Heart left ventricle (tissue), 16 donors: ENCODE measurements at regions not wholly inside any gene's neighbourhood (a gene's known extent, or its start where the extent isn't known, plus 50 kb on each side); places are given as distances from the start of the nearest gene placed in this dataset.

ENCODE experiments used
- ATAC-seq, 4 donors: fragments of 200-7000 bp; cut with Tn5 transposase; one replicate each; pipeline ENCODE4 v1.9.1; 2020 to 2022; ENCODE audit warnings: moderate library complexity in 4 of 4, mild to moderate bottlenecking in 3 of 4, moderate number of reproducible peaks in 1 of 4
- DNase-seq, 5 donors: peaks; one replicate each; pipeline ENCODE4 v3.0.0-alpha.2; 2020
- H3K27ac ChIP-seq, 12 donors: fragments of 200-600 bp; sonication (generic) in 4 of 12; one replicate each; pipeline versions ENCODE4 v1.5.0 to v1.8.0; 2016 to 2022; ENCODE audit warnings: mild to moderate bottlenecking in 2 of 12
- H3K27me3 ChIP-seq, 9 donors: fragments of 200-600 bp; sonication (generic) in 2 of 9; one replicate each; pipeline versions ENCODE4 v1.5.1 to v1.8.0; 2016 to 2022; ENCODE audit warnings: mild to moderate bottlenecking in 3 of 9
- H3K36me3 ChIP-seq, 9 donors: fragments of 200-600 bp; sonication (generic) in 2 of 9; one replicate each; pipeline versions ENCODE4 v1.5.0 to v1.8.0; 2018 to 2022; ENCODE audit warnings: mild to moderate bottlenecking in 2 of 9
- H3K4me1 ChIP-seq, 12 donors: fragments of 200-600 bp; sonication (generic) in 4 of 12; one replicate each; pipeline versions ENCODE4 v1.5.0 to v1.8.0; 2016 to 2022; ENCODE audit warnings: mild to moderate bottlenecking in 3 of 12
- H3K4me3 ChIP-seq, 12 donors: fragments of 200-600 bp; sonication (generic) in 4 of 12; one replicate each; pipeline versions ENCODE4 v1.5.0 to v1.8.0; 2017 to 2022; ENCODE audit warnings: mild to moderate bottlenecking in 9 of 12, moderate library complexity in 4 of 12
- H3K9me3 ChIP-seq, 12 donors: fragments of 200-600 bp; sonication (generic) in 4 of 12; one replicate each; pipeline versions ENCODE4 v1.5.0 to v1.8.0; 2016 to 2022; ENCODE audit warnings: mild to moderate bottlenecking in 1 of 12
- POLR2A ChIP-seq, 2 donors: fragments of 450-650 bp; IDR thresholded peaks; one replicate each; pipeline ENCODE4 v1.6.1; 2017; ENCODE audit warnings: antibody characterized with exemption in 2 of 2, mild to moderate bottlenecking in 2 of 2, moderate library complexity in 2 of 2
- WGBS, 4 donors: extraction: QIAGEN DNeasy Blood & Tissue Kit in 2 of 4; methylation state at CpG; one replicate each; pipeline versions ENCODE4 v1.1.5 to v1.1.7; 2013 to 2018; 5-methylcytosine and 5-hydroxymethylcytosine counted together
- intact Hi-C, 10 donors: fragments of 100-400 bp; cut with DNase I; formaldehyde crosslinking; loops; one replicate each; pipeline versions ENCODE4 v1.11.1 to v1.14.2; 2022
- TF ChIP-seq, protein P1 (sequence below), 12 donors: fragments of 200-600 bp; sonication (generic) in 4 of 12; IDR thresholded peaks; one replicate each; pipeline versions ENCODE4 v1.5.0 to v1.8.0; 2018 to 2022; ENCODE audit warnings: antibody characterized with exemption in 12 of 12, mild to moderate bottlenecking in 5 of 12
- donor health status: ischemic (EF 13 %, LVEDD 7.1; RV severe dilation, severe dysfunction).
- donor health status: healthy with polysubstance abuse.
- donor health status: DM: no; HTN: yes; CAD: no.
- donor health status: DM: no; HTN: no; CAD: no.
- donor health status: ischemic (EF 25% LVEDD 6.9; RV normal size, moderate dysfunction).
- donor health status: ischemic (EF 25% LVEDD 5.7; RV mildly dilated, moderate dysfunction).
- donor health status: healthy.
- donor health status: DM: yes; HTN: yes; CAD: no.
- donor health status: ischemic (EF 35%, LVEDD 5.7; RV mildly dilated, moderate dysfunction).
- donor health status: nonischemic (EF 11% LVEDD 7.7; RV severe dilation, severe dysfunction).
- donor health status: DM: yes; HTN: yes; CAD: no.
- donor health status: PGD.
- donor health status: ischemic (EF 29% LVEDD 5.4; RV normal size, mild dysfunction).
- donor health status: nonischemic (EF 23%, LVEDD 6.1; RV moderate dilation, normal function).

GRCh38 chr5:129322968-129323367, 137.1 kb upstream of the ADAMTS19 start:
- peaks cover 0 to 28% (median 2%) of the 10 kb centered on the region in 12 donors for H3K9me3 ChIP-seq
- no peaks in the 10 kb centered on the region for H3K4me1 ChIP-seq
- no peaks in the 10 kb centered on the region for H3K27me3 ChIP-seq
- intact Hi-C loops = no loop called here
- DNase-seq = peak in 1 of 5 donors; percentile 52
- WGBS, 4 donors = 67 to 83% (median 76%) methylated on average over 3 of the region's 3 CpGs
- TF ChIP-seq POLR2A (IDR thresholded peaks at IDR 0.05) = no peak
- ATAC-seq = peak in 1 of 4 donors; percentile 31
- no peak overlapping the region for H3K27ac ChIP-seq
- no peak overlapping the region for H3K4me3 ChIP-seq
- no peaks in the 10 kb centered on the region for H3K36me3 ChIP-seq

DNA sequence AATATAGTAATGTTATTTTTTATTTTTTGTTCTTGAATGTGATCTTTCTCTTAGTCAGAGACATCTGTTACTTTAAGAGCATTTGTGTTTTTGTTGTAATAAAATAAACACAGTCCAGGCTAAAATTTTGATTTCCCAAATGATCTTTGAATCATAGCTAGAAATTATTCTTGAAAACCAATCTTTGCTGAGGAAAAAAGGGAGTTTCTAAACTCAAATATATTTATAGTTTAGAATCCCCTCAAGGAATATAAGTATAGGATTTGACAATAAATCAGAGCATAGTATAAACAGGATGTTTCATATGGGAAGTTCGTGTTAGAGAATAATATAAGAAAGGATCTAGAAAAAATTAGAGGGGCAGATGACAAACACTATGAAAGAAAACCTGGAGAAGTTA, 118.8 kb upstream of the ADAMTS19 start:
- TF ChIP-seq, protein P1, sequence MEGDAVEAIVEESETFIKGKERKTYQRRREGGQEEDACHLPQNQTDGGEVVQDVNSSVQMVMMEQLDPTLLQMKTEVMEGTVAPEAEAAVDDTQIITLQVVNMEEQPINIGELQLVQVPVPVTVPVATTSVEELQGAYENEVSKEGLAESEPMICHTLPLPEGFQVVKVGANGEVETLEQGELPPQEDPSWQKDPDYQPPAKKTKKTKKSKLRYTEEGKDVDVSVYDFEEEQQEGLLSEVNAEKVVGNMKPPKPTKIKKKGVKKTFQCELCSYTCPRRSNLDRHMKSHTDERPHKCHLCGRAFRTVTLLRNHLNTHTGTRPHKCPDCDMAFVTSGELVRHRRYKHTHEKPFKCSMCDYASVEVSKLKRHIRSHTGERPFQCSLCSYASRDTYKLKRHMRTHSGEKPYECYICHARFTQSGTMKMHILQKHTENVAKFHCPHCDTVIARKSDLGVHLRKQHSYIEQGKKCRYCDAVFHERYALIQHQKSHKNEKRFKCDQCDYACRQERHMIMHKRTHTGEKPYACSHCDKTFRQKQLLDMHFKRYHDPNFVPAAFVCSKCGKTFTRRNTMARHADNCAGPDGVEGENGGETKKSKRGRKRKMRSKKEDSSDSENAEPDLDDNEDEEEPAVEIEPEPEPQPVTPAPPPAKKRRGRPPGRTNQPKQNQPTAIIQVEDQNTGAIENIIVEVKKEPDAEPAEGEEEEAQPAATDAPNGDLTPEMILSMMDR (IDR thresholded peaks at IDR 0.05) = no peak
- no peak for TF ChIP-seq POLR2A (IDR thresholded peaks at IDR 0.05)

DNA sequence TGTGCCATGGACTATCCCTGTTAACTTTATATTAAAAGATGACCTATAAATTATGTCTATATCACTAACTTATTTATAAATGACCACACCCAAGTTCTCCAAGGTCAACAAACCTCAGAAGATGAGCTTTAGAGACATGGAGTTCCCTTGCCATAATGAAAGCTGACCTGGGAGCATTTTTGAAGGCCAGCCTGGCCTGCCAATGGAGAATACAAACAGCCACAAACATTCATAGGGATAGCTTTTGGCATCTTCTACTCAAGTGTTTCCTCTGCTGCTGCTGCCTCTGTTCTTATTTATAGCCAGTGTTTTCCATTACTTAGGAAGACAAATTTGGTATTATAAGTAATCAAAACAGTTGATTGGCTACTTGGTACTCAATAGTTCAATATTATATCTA, 117.3 kb upstream of the ADAMTS19 start:
- no peak for DNase-seq
- no peak for TF ChIP-seq POLR2A (IDR thresholded peaks at IDR 0.05)
- no peaks in the 10 kb centered on the region for H3K36me3 ChIP-seq
- H3K4me3 ChIP-seq = no peak overlapping the region
- H3K27me3 ChIP-seq = no peaks in the 10 kb centered on the region
- intact Hi-C loops = no loop called here
- H3K4me1 ChIP-seq = no peaks in the 10 kb centered on the region
- no peak overlapping the region for H3K27ac ChIP-seq
- peaks cover 0 to 7% (median under 1%) of the 10 kb centered on the region in 12 donors for H3K9me3 ChIP-seq
- no peak for ATAC-seq

More for the DNA sequence above, 118.8 kb upstream of the ADAMTS19 start:
- DNase-seq (no peak), ATAC-seq (no peak)
- H3K4me3 ChIP-seq = no peak overlapping the region
- no peak overlapping the region for H3K27ac ChIP-seq
- intact Hi-C loops = no loop called here
- no peaks in the 10 kb centered on the region for H3K4me1 ChIP-seq
- no peaks in the 10 kb centered on the region for H3K36me3 ChIP-seq
- WGBS, 4 donors = 60 to 71% (median 65%) methylated on average over 1 of the region's 1 CpG
- peaks cover 0 to 9% (median 0%) of the 10 kb centered on the region in 12 donors for H3K9me3 ChIP-seq
- no peaks in the 10 kb centered on the region for H3K27me3 ChIP-seq

GRCh38 chr5:129345213-129345924, 114.7 kb upstream of the ADAMTS19 start:
- Histone ChIP-seq H3K4me3 (no peak overlapping the region), H3K27ac (no peak overlapping the region), H3K36me3 (no peaks in the 10 kb centered on the region), H3K27me3 (no peaks in the 10 kb centered on the region), H3K4me1 (no peaks in the 10 kb centered on the region), H3K9me3 (peaks cover 0 to 33% (median 13%) of the 10 kb centered on the region in 12 donors)
- intact Hi-C loops = no loop called here
- DNase-seq = no peak
- TF ChIP-seq, protein P1 (IDR thresholded peaks at IDR 0.05) = no peak
- no peak for TF ChIP-seq POLR2A (IDR thresholded peaks at IDR 0.05)
- 34 to 55% (median 45%) methylated on average over 4 of the region's 4 CpGs for WGBS, 4 donors
- ATAC-seq = no peak

DNA sequence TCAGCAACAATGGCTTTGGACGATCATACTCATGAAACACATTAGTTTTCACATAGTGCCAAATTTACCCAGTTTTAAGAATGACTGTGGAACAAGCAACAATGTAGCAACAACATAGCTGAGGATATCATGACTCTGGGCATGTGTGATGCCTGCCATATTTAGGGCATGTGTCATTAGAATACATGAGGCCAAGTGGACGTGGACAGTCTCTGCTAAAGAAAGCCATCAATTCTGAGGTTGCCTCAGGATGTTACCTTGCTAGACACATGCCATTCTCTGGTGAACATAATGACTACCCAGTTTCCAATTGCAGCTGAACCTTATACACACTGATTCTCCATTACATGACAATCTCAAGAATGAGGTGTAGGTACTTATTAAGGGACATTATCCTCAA, 103.3 kb upstream of the ADAMTS19 start:
- Histone ChIP-seq H3K36me3 (no peaks in the 10 kb centered on the region), H3K4me1 (no peaks in the 10 kb centered on the region), H3K9me3 (peaks cover 0 to 8% (median 0%) of the 10 kb centered on the region in 12 donors), H3K4me3 (no peak overlapping the region), H3K27ac (no peak overlapping the region), H3K27me3 (no peaks in the 10 kb centered on the region)
- DNase-seq = no peak
- ATAC-seq = no peak
- no peak for TF ChIP-seq POLR2A (IDR thresholded peaks at IDR 0.05)
- TF ChIP-seq, protein P1 (IDR thresholded peaks at IDR 0.05) = no peak
- intact Hi-C loops = no loop called here
- WGBS, 4 donors = 58 to 93% (median 65%) methylated on average over 2 of the region's 2 CpGs
